Mesendoderm (in vitro differentiated cells): ENCODE measurements at regions not wholly inside any gene's neighbourhood (a gene's known extent, or its start where the extent isn't known, plus 50 kb on each side); places are given as distances from the start of the nearest gene placed in this dataset. TPM values are rescaled to one million over a fixed set of nuclear protein-coding genes. Genes with fewer than 3 reads are reported as not detected.
"Not testable (repeated sequence)": the region's sequence is repeated elsewhere in the genome, so short reads cannot be mapped to it uniquely, and the experiment has no call there.

Source experiments
- DNase-seq: peaks from one replicate; pipeline ENCODE4 v3.0.0; 2013
- H2AK5ac ChIP-seq: 2 replicates; pipeline ENCODE4 v1.6.1; 2013; ENCODE audit warnings: low read length, inconsistent platforms
- H2BK120ac ChIP-seq: 2 replicates; pipeline ENCODE4 v1.6.1; 2013; ENCODE audit warnings: low read depth, mild to moderate bottlenecking, low read length, moderate library complexity, mixed read lengths
- H2BK15ac ChIP-seq: replicated peaks from 2 replicates; pipeline ENCODE4 v1.6.1; 2013; ENCODE audit warnings: low read depth, mild to moderate bottlenecking, moderate library complexity
- H2BK5ac ChIP-seq: 2 replicates; pipeline ENCODE4 v1.6.1; 2013; ENCODE audit warnings: low read length, inconsistent platforms
- H3K18ac ChIP-seq: 2 replicates; pipeline ENCODE4 v1.6.1; 2013; ENCODE audit warnings: mild to moderate bottlenecking, low read length, mixed read lengths
- H3K23ac ChIP-seq: one replicate; pipeline ENCODE4 v1.6.1; 2013; ENCODE audit warnings: low read length
- H3K27ac ChIP-seq: 2 replicates; pipeline ENCODE4 v1.5.1; 2013; ENCODE audit warnings: low read depth, mild to moderate bottlenecking, inconsistent platforms, low read length, moderate library complexity
- H3K27me3 ChIP-seq: 2 replicates; pipeline ENCODE4 v1.6.1; 2013; ENCODE audit warnings: low read length, control low read depth, mild to moderate bottlenecking, inconsistent platforms; ENCODE audit not compliant: insufficient read depth, poor library complexity
- H3K36me3 ChIP-seq: 2 replicates; pipeline ENCODE4 v1.6.1; 2013; ENCODE audit warnings: low read length, inconsistent platforms; ENCODE audit not compliant: control insufficient read depth, insufficient read depth
- H3K4ac ChIP-seq: one replicate; pipeline ENCODE4 v1.6.1; 2013; ENCODE audit warnings: low read depth, mild to moderate bottlenecking, low read length, moderate library complexity
- H3K4me1 ChIP-seq: 2 replicates; pipeline ENCODE4 v1.6.1; 2013; ENCODE audit warnings: low read depth, low read length, inconsistent platforms; ENCODE audit not compliant: control insufficient read depth
- H3K4me2 ChIP-seq: 2 replicates; pipeline ENCODE4 v1.6.1; 2013; ENCODE audit warnings: low read length
- H3K4me3 ChIP-seq: 2 replicates; pipeline ENCODE4 v1.5.1; 2013; ENCODE audit warnings: mild to moderate bottlenecking, low read length
- H3K56ac ChIP-seq: one replicate; pipeline ENCODE4 v1.6.1; 2013; ENCODE audit warnings: low read length
- H3K79me1 ChIP-seq: 2 replicates; pipeline ENCODE4 v1.6.1; 2013; ENCODE audit warnings: low read length, inconsistent platforms
- H3K79me2 ChIP-seq: 2 replicates; pipeline ENCODE4 v1.6.1; 2013; ENCODE audit warnings: mild to moderate bottlenecking, low read length; ENCODE audit not compliant: control insufficient read depth, insufficient read depth
- H3K9ac ChIP-seq: 2 replicates; pipeline ENCODE4 v1.6.1; 2013; ENCODE audit warnings: low read length, inconsistent platforms
- H4K5ac ChIP-seq: one replicate; pipeline ENCODE4 v1.6.1; 2013; ENCODE audit warnings: low read length
- H4K8ac ChIP-seq: one replicate; pipeline ENCODE4 v1.6.1; 2013; ENCODE audit warnings: low read depth, mild to moderate bottlenecking, control low read depth, low read length, moderate library complexity
- WGBS: extraction: QIAGEN DNeasy Blood & Tissue Kit; methylation state at CpG from one replicate; pipeline ENCODE4 v1.1.7; 2013; ENCODE audit warnings: low lambda C conversion rate, missing lambda C conversion rate; ENCODE audit not compliant: insufficient coverage; ENCODE audit errors: extremely low coverage; 5-methylcytosine and 5-hydroxymethylcytosine counted together
- small RNA-seq: library from polyadenylated mRNA; stranded (forward); fragments of <200 nt; extraction: miRNeasy Mini kit (QIAGEN cat#:217004); gene quantifications from one replicate; pipeline ENCODE3, GENCODE V24; 2013; ENCODE audit not compliant: insufficient read depth

GRCh38 chrX:123108513-123109427, 75.3 kb upstream of the GRIA3 start:
- Histone ChIP-seq H3K23ac (no peak overlapping the region), H3K79me2 (no peaks in the 10 kb centered on the region), H4K8ac (no peak overlapping the region), H3K27ac (no peak overlapping the region), H3K4ac (no peak overlapping the region), H3K4me3 (no peak overlapping the region), H2BK15ac (no peak overlapping the region), H3K4me2 (no peak overlapping the region), H3K36me3 (no peaks in the 10 kb centered on the region), H2BK5ac (no peak overlapping the region), H3K9ac (no peak overlapping the region), H3K4me1 (no peaks in the 10 kb centered on the region), H3K18ac (no peak overlapping the region), H3K27me3 (no peaks in the 10 kb centered on the region), H3K79me1 (no peaks in the 10 kb centered on the region), H3K56ac (no peak overlapping the region), H2BK120ac (no peak overlapping the region), H2AK5ac (no peak overlapping the region), H4K5ac (no peak overlapping the region)
- DNase-seq = no peak
- no CpG with 5 or more reads among the region's 4 CpGs for WGBS

DNA sequence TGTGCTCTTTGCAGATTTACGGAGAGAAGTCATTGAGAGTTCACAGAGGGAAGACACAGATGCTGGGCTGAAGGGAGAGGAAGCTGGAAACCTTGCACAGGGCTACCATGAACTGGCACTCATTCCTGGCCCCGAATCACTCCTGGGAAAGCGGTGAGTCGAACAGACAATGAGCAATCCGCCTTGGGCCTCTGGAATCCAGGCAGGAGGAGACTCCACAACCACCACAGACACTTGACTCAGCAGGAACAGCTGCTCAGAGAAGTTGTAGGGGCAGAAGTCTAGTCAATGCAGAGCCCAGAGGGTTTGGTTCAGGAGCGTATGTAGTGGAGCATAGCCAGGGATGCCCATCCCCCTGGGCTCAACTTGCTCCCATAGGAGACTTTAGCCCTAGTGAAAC, 62.8 kb upstream of the GRIA3 start:
- Histone ChIP-seq H3K79me1 (no peaks in the 10 kb centered on the region), H2BK15ac (no peak overlapping the region), H4K8ac (no peak overlapping the region), H3K4me2 (no peak overlapping the region), H3K23ac (no peak overlapping the region), H3K27me3 (no peaks in the 10 kb centered on the region), H2BK120ac (no peak overlapping the region), H2BK5ac (no peak overlapping the region), H3K9ac (no peak overlapping the region), H2AK5ac (no peak overlapping the region), H3K4me3 (no peak overlapping the region), H3K4me1 (no peaks in the 10 kb centered on the region), H3K36me3 (no peaks in the 10 kb centered on the region), H3K4ac (no peak overlapping the region), H3K79me2 (no peaks in the 10 kb centered on the region), H3K56ac (no peak overlapping the region), H3K18ac (no peak overlapping the region), H4K5ac (no peak overlapping the region), H3K27ac (no peak overlapping the region)
- no peak for DNase-seq
- WGBS = no CpG with 5 or more reads among the region's 6 CpGs

DNA sequence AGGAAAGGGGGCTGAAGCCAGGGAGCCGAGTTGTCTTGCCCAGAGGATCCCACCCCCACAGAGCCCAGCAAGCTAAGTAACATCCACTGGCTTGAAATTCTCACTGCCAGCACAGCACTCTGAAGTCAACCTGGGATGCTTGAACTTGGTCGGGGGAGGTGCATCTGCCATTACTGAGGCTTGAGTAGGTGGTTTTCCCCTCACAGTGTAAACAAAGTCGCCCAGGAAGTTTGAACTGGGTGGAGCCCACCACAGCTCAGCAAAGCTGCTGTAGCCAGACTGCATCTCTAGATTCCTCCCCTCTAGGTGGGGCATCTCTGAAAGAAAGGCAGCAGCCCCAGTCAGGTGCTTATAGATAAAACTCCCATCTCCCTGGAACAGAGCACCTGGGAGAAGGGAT, 54.3 kb upstream of the GRIA3 start:
- not testable (repeated sequence) for H3K27me3 ChIP-seq, DNase-seq, H3K56ac ChIP-seq, H3K27ac ChIP-seq, H3K4me2 ChIP-seq, H4K5ac ChIP-seq, H2BK120ac ChIP-seq, H3K4me1 ChIP-seq, H3K36me3 ChIP-seq, H4K8ac ChIP-seq, H3K23ac ChIP-seq, H3K4me3 ChIP-seq, H3K18ac ChIP-seq, H3K79me2 ChIP-seq, H3K9ac ChIP-seq, H3K79me1 ChIP-seq, H2AK5ac ChIP-seq, H2BK15ac ChIP-seq, H2BK5ac ChIP-seq, H3K4ac ChIP-seq
- no CpG with 5 or more reads among the region's 3 CpGs for whole genome bisulfite sequencing

Small RNAs in the stretch of these regions (small RNA-seq; reads per million reads assigned to genes)
- gene MIR3672 = not detected
- gene RF00012 = not detected
